Glutamatergic neuron (in vitro differentiated cells): ENCODE measurements at regions not wholly inside any gene's neighbourhood (a gene's known extent, or its start where the extent isn't known, plus 50 kb on each side); places are given as distances from the start of the nearest gene placed in this dataset.

Experiments
- DNase-seq: peaks from one replicate; pipeline ENCODE4 v3.0.0; 2022
- H3K27ac Mint-ChIP-seq: one replicate; pipeline ENCODE4 v1.8.0; 2020; ENCODE audit warnings: mild to moderate bottlenecking, mixed read lengths, inconsistent platforms; ENCODE audit not compliant: unreplicated experiment
- H3K27me3 Mint-ChIP-seq: one replicate; pipeline ENCODE4 v1.8.0; 2020; ENCODE audit warnings: mild to moderate bottlenecking, moderate library complexity, mixed read lengths, inconsistent platforms; ENCODE audit not compliant: unreplicated experiment
- H3K36me3 Mint-ChIP-seq: one replicate; pipeline ENCODE4 v1.8.0; 2020; ENCODE audit warnings: mild to moderate bottlenecking, mixed read lengths, inconsistent platforms; ENCODE audit not compliant: unreplicated experiment
- H3K4me1 Mint-ChIP-seq: one replicate; pipeline ENCODE4 v1.8.0; 2020; ENCODE audit warnings: mild to moderate bottlenecking, low read depth, mixed read lengths, inconsistent platforms; ENCODE audit not compliant: unreplicated experiment
- H3K4me3 Mint-ChIP-seq: one replicate; pipeline ENCODE4 v1.8.0; 2020; ENCODE audit warnings: mild to moderate bottlenecking, mixed read lengths, inconsistent platforms; ENCODE audit not compliant: unreplicated experiment
- H3K9me3 Mint-ChIP-seq: one replicate; pipeline ENCODE4 v1.8.0; 2020; ENCODE audit warnings: mild to moderate bottlenecking, moderate library complexity, mixed read lengths, inconsistent platforms; ENCODE audit not compliant: unreplicated experiment
- TF ChIP-seq, protein P1 (sequence below): fragments of 200-600 bp; sonication (generic); IDR thresholded peaks from one replicate; pipeline ENCODE4 v1.5.0; 2021; ENCODE audit not compliant: partially characterized antibody, unreplicated experiment

DNA sequence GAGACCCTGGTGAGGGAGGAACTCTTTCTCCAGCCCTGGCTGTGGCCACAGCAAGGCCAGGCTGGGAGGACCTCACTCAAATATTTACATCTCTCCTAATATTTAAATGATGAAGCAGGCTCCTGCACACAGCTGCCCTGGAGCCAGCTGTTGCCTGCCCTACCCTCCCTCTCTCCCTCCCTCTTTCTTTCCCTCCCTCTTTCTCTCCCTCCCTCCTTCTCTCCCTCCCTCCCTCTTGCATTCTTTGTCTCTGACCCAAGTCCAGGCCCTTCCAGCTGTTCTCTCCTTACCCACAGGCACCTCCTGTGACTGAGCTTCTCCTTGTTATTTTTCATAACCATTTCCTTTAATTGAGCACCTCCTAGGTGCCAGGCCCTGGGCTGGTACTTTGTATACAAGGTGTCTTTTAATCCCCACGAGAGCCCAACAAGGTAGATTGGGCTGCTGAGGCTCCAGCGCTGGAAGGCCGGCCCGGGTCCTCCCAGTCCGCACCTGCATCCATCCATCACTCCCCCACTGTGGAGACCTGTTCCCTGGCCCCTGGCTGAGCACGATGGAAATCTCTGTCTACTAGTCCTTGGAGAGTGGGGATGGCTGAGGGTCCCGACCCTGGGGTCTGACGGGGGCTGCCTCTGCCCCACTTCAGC lies 242.3 kb downstream of the SEC14L1 start:
- Mint-ChIP-seq H3K27ac (peak overlapping the region; percentile 33), H3K4me3 (no peak overlapping the region), H3K4me1 (peaks cover 43% of the 10 kb centered on the region), H3K9me3 (peaks cover 8% of the 10 kb centered on the region), H3K36me3 (no peaks in the 10 kb centered on the region), H3K27me3 (peaks cover 5% of the 10 kb centered on the region)
- TF ChIP-seq, protein P1, sequence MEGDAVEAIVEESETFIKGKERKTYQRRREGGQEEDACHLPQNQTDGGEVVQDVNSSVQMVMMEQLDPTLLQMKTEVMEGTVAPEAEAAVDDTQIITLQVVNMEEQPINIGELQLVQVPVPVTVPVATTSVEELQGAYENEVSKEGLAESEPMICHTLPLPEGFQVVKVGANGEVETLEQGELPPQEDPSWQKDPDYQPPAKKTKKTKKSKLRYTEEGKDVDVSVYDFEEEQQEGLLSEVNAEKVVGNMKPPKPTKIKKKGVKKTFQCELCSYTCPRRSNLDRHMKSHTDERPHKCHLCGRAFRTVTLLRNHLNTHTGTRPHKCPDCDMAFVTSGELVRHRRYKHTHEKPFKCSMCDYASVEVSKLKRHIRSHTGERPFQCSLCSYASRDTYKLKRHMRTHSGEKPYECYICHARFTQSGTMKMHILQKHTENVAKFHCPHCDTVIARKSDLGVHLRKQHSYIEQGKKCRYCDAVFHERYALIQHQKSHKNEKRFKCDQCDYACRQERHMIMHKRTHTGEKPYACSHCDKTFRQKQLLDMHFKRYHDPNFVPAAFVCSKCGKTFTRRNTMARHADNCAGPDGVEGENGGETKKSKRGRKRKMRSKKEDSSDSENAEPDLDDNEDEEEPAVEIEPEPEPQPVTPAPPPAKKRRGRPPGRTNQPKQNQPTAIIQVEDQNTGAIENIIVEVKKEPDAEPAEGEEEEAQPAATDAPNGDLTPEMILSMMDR: no peak
- DNase-seq: no peak

DNA sequence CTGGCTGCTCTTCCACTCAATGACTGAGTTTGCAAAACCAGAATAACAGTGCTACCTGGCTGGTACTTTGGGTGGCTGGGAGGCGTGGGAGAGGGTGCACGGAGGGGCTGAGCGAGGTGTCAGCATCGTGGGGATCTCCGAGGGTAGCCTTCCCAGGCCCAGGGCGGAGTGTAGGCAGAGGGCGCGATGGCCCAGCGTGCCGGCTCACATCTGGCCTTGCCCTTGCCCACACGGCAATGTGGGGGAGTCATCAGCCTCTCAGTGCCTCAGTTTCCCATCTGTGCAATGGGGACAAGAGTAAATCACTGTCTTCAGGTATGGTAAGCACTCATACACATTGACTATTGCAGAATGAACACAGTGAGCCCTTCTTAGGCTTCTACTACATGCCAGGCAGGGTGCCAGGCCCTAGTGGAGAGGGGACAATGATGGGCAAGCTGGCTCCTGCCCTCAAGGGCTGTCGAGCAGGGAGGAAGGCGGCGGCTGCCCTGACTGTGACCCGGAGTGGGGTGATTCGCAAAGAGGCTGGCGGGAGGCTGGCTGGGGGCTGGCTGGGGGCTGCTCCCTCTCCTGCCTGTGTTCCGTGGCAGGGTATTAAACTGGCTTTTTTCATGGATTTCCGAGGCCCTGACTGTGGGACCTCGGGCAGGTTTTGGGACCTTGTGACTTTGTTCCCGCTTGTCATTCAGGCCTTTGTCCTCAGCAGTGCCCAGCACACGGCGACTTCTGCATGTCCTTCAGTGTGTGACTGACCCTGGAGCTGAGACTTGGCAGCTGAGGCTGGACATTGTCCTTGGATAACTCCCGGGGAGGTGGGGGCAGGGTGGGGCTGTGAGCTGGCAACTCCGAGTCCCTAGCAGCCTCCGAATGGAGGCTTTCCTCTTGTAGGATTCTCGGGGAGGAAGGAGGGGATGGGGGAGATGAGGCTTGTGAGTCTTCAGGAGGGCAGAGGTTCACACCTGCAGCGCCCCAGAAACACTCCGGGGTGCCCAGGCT lies 243.1 kb downstream of the SEC14L1 start:
- H3K27ac Mint-ChIP-seq: no peak overlapping the region
- H3K36me3 Mint-ChIP-seq: no peaks in the 10 kb centered on the region
- DNase-seq: no peak
- H3K4me1 Mint-ChIP-seq: peaks cover 39% of the 10 kb centered on the region
- H3K27me3 Mint-ChIP-seq: peaks cover 5% of the 10 kb centered on the region
- H3K4me3 Mint-ChIP-seq: no peak overlapping the region
- TF ChIP-seq, protein P1: no peak
- H3K9me3 Mint-ChIP-seq: peaks cover 6% of the 10 kb centered on the region

DNA sequence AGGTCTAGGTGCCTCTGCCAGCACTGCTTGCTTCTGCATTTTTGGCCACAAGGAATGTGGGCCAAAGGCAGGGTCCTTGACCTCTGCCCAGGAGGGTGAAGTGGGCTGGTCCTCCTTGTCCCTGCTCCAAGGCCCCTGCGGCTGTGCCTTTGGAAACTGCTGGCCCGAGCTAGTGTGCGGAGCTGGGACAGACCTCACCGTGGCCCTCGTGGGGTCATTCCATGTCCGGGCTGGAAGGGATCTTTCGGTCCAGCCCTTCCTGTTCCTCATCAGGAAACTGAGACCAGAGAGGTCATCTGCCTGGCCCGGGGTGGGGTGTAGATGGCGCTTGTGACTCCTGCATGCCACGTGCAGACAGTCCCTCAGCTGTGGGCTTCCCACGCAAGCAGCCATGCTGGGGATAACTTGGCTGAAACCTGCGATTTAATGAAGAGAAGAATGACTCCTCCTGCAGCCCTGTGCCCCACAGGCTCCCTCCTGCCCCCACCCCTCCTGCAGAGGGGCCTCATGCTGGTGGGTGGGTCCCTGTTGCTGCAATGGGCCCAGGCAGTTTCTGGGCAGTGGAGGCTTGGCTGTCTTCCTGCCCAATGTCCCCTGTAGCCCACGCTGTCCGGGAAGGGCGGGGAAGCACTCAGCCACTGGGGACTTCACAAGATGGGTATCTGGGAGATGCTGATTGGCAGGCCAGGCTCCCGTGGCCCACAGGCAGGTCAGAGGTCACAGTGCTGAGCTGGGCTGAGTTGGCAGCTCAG lies 245.2 kb downstream of the SEC14L1 start:
- no peak overlapping the region for H3K27ac Mint-ChIP-seq
- peaks cover 5% of the 10 kb centered on the region for H3K27me3 Mint-ChIP-seq
- peaks cover 42% of the 10 kb centered on the region for H3K4me1 Mint-ChIP-seq

DNA sequence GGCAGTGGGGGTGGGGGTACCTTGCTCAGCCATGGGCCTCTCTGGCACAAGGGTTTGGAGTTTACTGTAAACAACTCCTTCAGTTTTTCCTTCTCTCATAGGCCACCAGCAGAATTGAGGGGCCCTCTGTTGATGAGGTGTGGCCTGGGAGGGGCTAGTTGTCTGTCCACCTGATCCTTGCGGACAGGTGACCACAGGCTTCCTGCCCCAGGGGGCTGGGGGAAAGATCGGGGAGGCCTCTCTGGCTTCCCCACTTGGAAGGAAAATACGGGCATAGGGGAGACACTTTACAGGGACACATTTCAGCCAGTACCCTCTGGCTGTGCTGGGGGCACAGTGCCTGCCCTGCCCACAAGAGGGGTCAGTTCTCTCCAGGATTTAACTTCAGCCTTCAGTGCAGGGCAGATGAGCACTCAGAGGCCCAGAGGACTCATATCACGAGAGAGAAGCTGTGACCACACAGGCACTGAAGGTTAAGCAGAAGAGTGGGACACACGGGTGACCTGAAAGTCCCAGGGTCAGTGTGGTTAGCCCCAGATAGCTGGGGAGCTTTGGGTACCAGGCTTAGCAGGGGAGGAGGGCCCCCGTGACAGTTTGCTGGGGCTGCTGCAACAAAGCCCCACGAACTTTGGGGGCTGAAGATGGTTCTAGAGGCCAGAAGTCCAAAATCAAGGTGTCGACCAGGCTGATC lies 245.9 kb downstream of the SEC14L1 start:
- no peak for DNase-seq
- H3K4me1 Mint-ChIP-seq: peaks cover 45% of the 10 kb centered on the region
- TF ChIP-seq, protein P1: no peak
- peaks cover 10% of the 10 kb centered on the region for H3K27me3 Mint-ChIP-seq
- no peaks in the 10 kb centered on the region for H3K36me3 Mint-ChIP-seq
- peaks cover 8% of the 10 kb centered on the region for H3K9me3 Mint-ChIP-seq
- H3K4me3 Mint-ChIP-seq: no peak overlapping the region
- H3K27ac Mint-ChIP-seq: peak overlapping the region; percentile 36

More for the DNA sequence above, 245.2 kb downstream of the SEC14L1 start:
- Mint-ChIP-seq H3K4me3 (no peak overlapping the region), H3K36me3 (no peaks in the 10 kb centered on the region), H3K9me3 (peaks cover 8% of the 10 kb centered on the region)
- TF ChIP-seq, protein P1: no peak
- peak; percentile 54 for DNase-seq
